Heart left ventricle (tissue), 13 donors: ENCODE measurements at regions not wholly inside any gene's neighbourhood (a gene's known extent, or its start where the extent isn't known, plus 50 kb on each side); places are given as distances from the start of the nearest gene placed in this dataset.

ENCODE experiments used
- POLR2A ChIP-seq, 2 donors: fragments of 450-650 bp; IDR thresholded peaks; one replicate each; pipeline ENCODE4 v1.6.1; 2017; ENCODE audit warnings: antibody characterized with exemption in 2 of 2, mild to moderate bottlenecking in 2 of 2, moderate library complexity in 2 of 2
- TF ChIP-seq, protein P1 (sequence below), 12 donors: fragments of 200-600 bp; sonication (generic) in 4 of 12; IDR thresholded peaks; one replicate each; pipeline versions ENCODE4 v1.5.0 to v1.8.0; 2018 to 2022; ENCODE audit warnings: antibody characterized with exemption in 12 of 12, mild to moderate bottlenecking in 5 of 12
- donor health status: ischemic (EF 13 %, LVEDD 7.1; RV severe dilation, severe dysfunction).
- donor health status: DM: no; HTN: yes; CAD: no.
- donor health status: DM: no; HTN: no; CAD: no.
- donor health status: ischemic (EF 25% LVEDD 6.9; RV normal size, moderate dysfunction).
- donor health status: ischemic (EF 25% LVEDD 5.7; RV mildly dilated, moderate dysfunction).
- donor health status: ischemic (EF 35%, LVEDD 5.7; RV mildly dilated, moderate dysfunction).
- donor health status: nonischemic (EF 11% LVEDD 7.7; RV severe dilation, severe dysfunction).
- donor health status: DM: yes; HTN: yes; CAD: no.
- donor health status: PGD.
- donor health status: ischemic (EF 29% LVEDD 5.4; RV normal size, mild dysfunction).
- donor health status: nonischemic (EF 23%, LVEDD 6.1; RV moderate dilation, normal function).

- TF ChIP-seq, protein P1, sequence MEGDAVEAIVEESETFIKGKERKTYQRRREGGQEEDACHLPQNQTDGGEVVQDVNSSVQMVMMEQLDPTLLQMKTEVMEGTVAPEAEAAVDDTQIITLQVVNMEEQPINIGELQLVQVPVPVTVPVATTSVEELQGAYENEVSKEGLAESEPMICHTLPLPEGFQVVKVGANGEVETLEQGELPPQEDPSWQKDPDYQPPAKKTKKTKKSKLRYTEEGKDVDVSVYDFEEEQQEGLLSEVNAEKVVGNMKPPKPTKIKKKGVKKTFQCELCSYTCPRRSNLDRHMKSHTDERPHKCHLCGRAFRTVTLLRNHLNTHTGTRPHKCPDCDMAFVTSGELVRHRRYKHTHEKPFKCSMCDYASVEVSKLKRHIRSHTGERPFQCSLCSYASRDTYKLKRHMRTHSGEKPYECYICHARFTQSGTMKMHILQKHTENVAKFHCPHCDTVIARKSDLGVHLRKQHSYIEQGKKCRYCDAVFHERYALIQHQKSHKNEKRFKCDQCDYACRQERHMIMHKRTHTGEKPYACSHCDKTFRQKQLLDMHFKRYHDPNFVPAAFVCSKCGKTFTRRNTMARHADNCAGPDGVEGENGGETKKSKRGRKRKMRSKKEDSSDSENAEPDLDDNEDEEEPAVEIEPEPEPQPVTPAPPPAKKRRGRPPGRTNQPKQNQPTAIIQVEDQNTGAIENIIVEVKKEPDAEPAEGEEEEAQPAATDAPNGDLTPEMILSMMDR (IDR thresholded peaks at IDR 0.05): no peak
- TF ChIP-seq POLR2A (IDR thresholded peaks at IDR 0.05): no peak
These were observed 73.8 kb downstream of the SPRING1 start for GRCh38 chr12:116664085-116664484.
